Right lobe of liver (tissue), 6 donors: ENCODE measurements at regions not wholly inside any gene's neighbourhood (a gene's known extent, or its start where the extent isn't known, plus 50 kb on each side); places are given as distances from the start of the nearest gene placed in this dataset.

ENCODE experiments used
- ATAC-seq, 4 donors: fragments of 200-7000 bp; cut with Tn5 transposase; one replicate each; pipeline ENCODE4 v1.9.1; 2020; ENCODE audit warnings: mild to moderate bottlenecking in 4 of 4, moderate library complexity in 4 of 4
- DNase-seq, 3 donors: peaks; one replicate each; pipeline ENCODE4 v3.0.0-alpha.2; 2020
- H3K27ac ChIP-seq, 3 donors: fragments of 200-600 bp; one replicate each; pipeline ENCODE4 v1.8.0; 2022
- H3K27me3 ChIP-seq, 2 donors: fragments of 200-600 bp; one replicate each; pipeline ENCODE4 v1.8.0; 2022
- H3K36me3 ChIP-seq, 4 donors: fragments of 200-600 bp; sonication (generic) in 1 of 4; one replicate each; pipeline versions ENCODE4 v1.5.1 to v1.8.0; 2017 to 2022; ENCODE audit warnings: control low read depth in 1 of 4
- H3K4me1 ChIP-seq, 4 donors: fragments of 200-600 bp; sonication (generic) in 1 of 4; one replicate each; pipeline versions ENCODE4 v1.5.1 to v1.8.0; 2017 to 2022; ENCODE audit warnings: control low read depth in 1 of 4
- H3K4me3 ChIP-seq, 3 donors: fragments of 200-600 bp; one replicate each; pipeline ENCODE4 v1.8.0; 2022
- H3K9me3 ChIP-seq, 4 donors: fragments of 200-600 bp; sonication (generic) in 1 of 4; one replicate each; pipeline versions ENCODE4 v1.5.1 to v1.8.0; 2017 to 2022; ENCODE audit warnings: control low read depth in 1 of 4
- CTCF ChIP-seq, 4 donors: fragments of 200-600 bp in 3 of 4; fragments of 450-650 bp in 1 of 4; IDR thresholded peaks; one replicate each; pipeline versions ENCODE4 v1.5.1 to v1.8.0; 2016 to 2022; ENCODE audit warnings: antibody characterized with exemption in 4 of 4, mild to moderate bottlenecking in 2 of 4
- POLR2A ChIP-seq: fragments of 450-650 bp; IDR thresholded peaks from one replicate; pipeline ENCODE4 v1.6.1; 2017; ENCODE audit warnings: antibody characterized with exemption, mild to moderate bottlenecking
- WGBS: methylation state at CpG from one replicate; pipeline ENCODE4 v1.1.6; 2018; ENCODE audit warnings: low coverage, low lambda C conversion rate; ENCODE audit not compliant: insufficient coverage; ENCODE audit errors: missing lambda C conversion rate; 5-methylcytosine and 5-hydroxymethylcytosine counted together
- intact Hi-C, 2 donors: fragments of 100-400 bp; cut with DNase I; formaldehyde crosslinking; loops; one replicate each; pipeline versions ENCODE4 v1.11.2 to v1.14.1; 2022
- donor health status: DM: no; HTN: yes; CAD: no.
- donor health status: DM: no; HTN: no; CAD: no.
- donor health status: DM: no; HTN: no; CAD: no.
- donor health status: DM: no; HTN: yes; CAD: no.
- donor health status: DM: no; HTN: yes; CAD: no.

- no peak for ATAC-seq
- H3K9me3 ChIP-seq: no peaks in the 10 kb centered on the region
- TF ChIP-seq POLR2A (no peak), CTCF (IDR thresholded peaks at IDR 0.05) (no peak)
Observed at GRCh38 chr11:130712480-130712879, 203.8 kb downstream of the SNX19 start.

GRCh38 chr11:130715085-130715876 lies 201.0 kb downstream of the SNX19 start:
- no peaks in the 10 kb centered on the region for H3K36me3 ChIP-seq
- no peak overlapping the region for H3K4me3 ChIP-seq
- no peak for TF ChIP-seq POLR2A
- no peak for TF ChIP-seq CTCF (IDR thresholded peaks at IDR 0.05)
- H3K27ac ChIP-seq: no peak overlapping the region
- H3K4me1 ChIP-seq: no peaks in the 10 kb centered on the region
- H3K27me3 ChIP-seq: no peaks in the 10 kb centered on the region
- ATAC-seq: no peak
- DNase-seq: no peak
- no peaks in the 10 kb centered on the region for H3K9me3 ChIP-seq
- WGBS: 26% methylated on average over 4 of the region's 4 CpGs
- intact Hi-C loops: no loop called here

More at GRCh38 chr11:130712480-130712879, 203.8 kb downstream of the SNX19 start:
- intact Hi-C loops: no loop called here
- Histone ChIP-seq H3K27ac (no peak overlapping the region), H3K27me3 (no peaks in the 10 kb centered on the region), H3K4me3 (no peak overlapping the region), H3K36me3 (no peaks in the 10 kb centered on the region), H3K4me1 (no peaks in the 10 kb centered on the region)
- DNase-seq: no peak

- Histone ChIP-seq H3K27me3 (no peaks in the 10 kb centered on the region), H3K36me3 (no peaks in the 10 kb centered on the region), H3K9me3 (no peaks in the 10 kb centered on the region), H3K4me3 (no peak overlapping the region), H3K27ac (no peak overlapping the region), H3K4me1 (no peaks in the 10 kb centered on the region)
- whole genome bisulfite sequencing: 25% methylated on average over 1 of the region's 1 CpG
- ATAC-seq (no peak), DNase-seq (no peak)
- intact Hi-C loops: no loop called here
- TF ChIP-seq CTCF (IDR thresholded peaks at IDR 0.05) (no peak), POLR2A (no peak)
Observed at GRCh38 chr11:130715877-130716220, 200.4 kb downstream of the SNX19 start.

GRCh38 chr11:130718120-130718519 lies 198.2 kb downstream of the SNX19 start:
- WGBS: 73% methylated on average over 6 of the region's 6 CpGs
- TF ChIP-seq POLR2A: no peak
- TF ChIP-seq CTCF (IDR thresholded peaks at IDR 0.05): no peak
- no peak for ATAC-seq
- H3K9me3 ChIP-seq: no peaks in the 10 kb centered on the region
- DNase-seq: no peak
- H3K27me3 ChIP-seq: no peaks in the 10 kb centered on the region
- intact Hi-C loops: no loop called here
- no peak overlapping the region for H3K27ac ChIP-seq
- no peaks in the 10 kb centered on the region for H3K4me1 ChIP-seq
- no peaks in the 10 kb centered on the region for H3K36me3 ChIP-seq
- no peak overlapping the region for H3K4me3 ChIP-seq
